ENCODE measurements at regions not wholly inside any gene's neighbourhood (a gene's known extent, or its start where the extent isn't known, plus 50 kb on each side); places are given as distances from the start of the nearest gene placed in this dataset.

- Mint-ChIP-seq H3K9me3 (no peaks in the 10 kb centered on the region), H3K36me3 (ENCODE audit: low read depth) (no peaks in the 10 kb centered on the region), H3K27ac (no peak overlapping the region), H3K4me1 (peaks cover 44% of the 10 kb centered on the region), H3K27me3 (peaks cover 9% of the 10 kb centered on the region), H3K4me3 (no peak overlapping the region)
- intact Hi-C loops (cut with micrococcal nuclease): loop anchor here (5.0 kb wide), 1 partner anchor 32 kb away; no protein-coding TSS in a partner anchor
- ChIA-PET POLR2A (interaction anchor here (0.6 to 1.8 kb wide), 4 partner anchors 21 to 210 kb away, joined by 3 to 9 read pairs (median 5); no protein-coding TSS in a partner anchor), CTCF (interaction anchor here (0.7 to 5.3 kb wide), 21 partner anchors 9 to 322 kb away, joined by 3 to 56 read pairs (median 5); no protein-coding TSS in a partner anchor)
- no peak for TF ChIP-seq CTCF (IDR thresholded peaks at IDR 0.05)
- ATAC-seq (ENCODE audit: low read depth): no peak
- no peak for DNase-seq
Observed at GRCh38 chr22:22744412-22745224, 100.2 kb downstream of the GGTLC2 start.

GRCh38 chr22:22745225-22746060 lies 101.0 kb downstream of the GGTLC2 start:
- Mint-ChIP-seq H3K4me3 (no peak overlapping the region), H3K27ac (no peak overlapping the region), H3K27me3 (peaks cover 6% of the 10 kb centered on the region), H3K36me3 (ENCODE audit: low read depth) (no peaks in the 10 kb centered on the region), H3K9me3 (no peaks in the 10 kb centered on the region), H3K4me1 (peaks cover 44% of the 10 kb centered on the region)
- POLR2A ChIA-PET: interaction anchor here (0.6 to 1.6 kb wide), 6 partner anchors 22 to 209 kb away, joined by 3 to 9 read pairs (median 4); no protein-coding TSS in a partner anchor
- CTCF ChIA-PET: interaction anchor here (0.6 to 5.3 kb wide), 37 partner anchors 8 to 393 kb away, joined by 3 to 56 read pairs (median 5); no protein-coding TSS in a partner anchor
- TF ChIP-seq CTCF (IDR thresholded peaks at IDR 0.05): peak; percentile 31
- peak; percentile 52 for ATAC-seq (ENCODE audit: low read depth)
- intact Hi-C loops (cut with micrococcal nuclease): loop anchor here (5.0 kb wide), 1 partner anchor 33 kb away; no protein-coding TSS in a partner anchor
- DNase-seq: peak; percentile 46

GRCh38 chr22:22746061-22746962 lies 101.9 kb downstream of the GGTLC2 start:
- CTCF ChIA-PET: interaction anchor here (0.8 to 5.3 kb wide), 34 partner anchors 8 to 392 kb away, joined by 3 to 56 read pairs (median 6); no protein-coding TSS in a partner anchor
- Mint-ChIP-seq H3K36me3 (ENCODE audit: low read depth) (no peaks in the 10 kb centered on the region), H3K4me3 (no peak overlapping the region), H3K4me1 (peaks cover 44% of the 10 kb centered on the region), H3K9me3 (no peaks in the 10 kb centered on the region), H3K27me3 (no peaks in the 10 kb centered on the region), H3K27ac (peak overlapping the region; percentile 69)
- DNase-seq (no peak), ATAC-seq (ENCODE audit: low read depth) (no peak)
- no peak for TF ChIP-seq CTCF (IDR thresholded peaks at IDR 0.05)
- POLR2A ChIA-PET: interaction anchor here (0.6 to 1.6 kb wide), 8 partner anchors 12 to 764 kb away, joined by 3 to 9 read pairs (median 4); no protein-coding TSS in a partner anchor
- intact Hi-C loops (cut with micrococcal nuclease): loop anchor here (5.0 kb wide), 1 partner anchor 34 kb away; no protein-coding TSS in a partner anchor

GRCh38 chr22:22746963-22747933 lies 102.8 kb downstream of the GGTLC2 start:
- peaks cover 47% of the 10 kb centered on the region for H3K4me1 Mint-ChIP-seq
- peak overlapping the region; percentile 28 for H3K4me3 Mint-ChIP-seq

More at GRCh38 chr22:22746963-22747933, 102.8 kb downstream of the GGTLC2 start:
- H3K36me3 Mint-ChIP-seq (ENCODE audit: low read depth): no peaks in the 10 kb centered on the region
- no peaks in the 10 kb centered on the region for H3K27me3 Mint-ChIP-seq
- H3K27ac Mint-ChIP-seq: peak overlapping the region; percentile 69
- ChIA-PET POLR2A (interaction anchor here (0.6 to 1.4 kb wide), 5 partner anchors 11 to 763 kb away, joined by 3 to 4 read pairs (median 3); no protein-coding TSS in a partner anchor), CTCF (interaction anchor here (0.6 to 5.3 kb wide), 12 partner anchors 20 to 391 kb away, joined by 3 to 56 read pairs (median 6); no protein-coding TSS in a partner anchor)
- H3K9me3 Mint-ChIP-seq: no peaks in the 10 kb centered on the region
- DNase-seq: peak; percentile 27
- TF ChIP-seq CTCF (IDR thresholded peaks at IDR 0.05): no peak
- intact Hi-C loops (cut with micrococcal nuclease): loop anchor here (1.0 to 5.0 kb wide), 2 partner anchors 35 to 60 kb away; no protein-coding TSS in a partner anchor
- ATAC-seq (ENCODE audit: low read depth): peak; percentile 85

Data from activated B cell treated with CpG ODN at 0.5 μM for 24 hours (primary cell).